GM18867 (cell line): ENCODE measurements at regions not wholly inside any gene's neighbourhood (a gene's known extent, or its start where the extent isn't known, plus 50 kb on each side); places are given as distances from the start of the nearest gene placed in this dataset.

ENCODE experiments used
- ATAC-seq: cut with Tn5 transposase; IDR thresholded peaks from one replicate; pipeline ENCODE4 v1.9.1; 2021; ENCODE audit warnings: mild to moderate bottlenecking, moderate library complexity; ENCODE audit not compliant: unreplicated experiment

- ATAC-seq = no peak
These were observed 76.8 kb upstream of the CHRNA7 start for GRCh38 chr15:31953478-31953877.

GRCh38 chr15:31954374-31955172 is 75.7 kb upstream of the CHRNA7 start:
- no peak for ATAC-seq

GRCh38 chr15:31955734-31956133 is 74.6 kb upstream of the CHRNA7 start:
- ATAC-seq = no peak

GRCh38 chr15:31957581-31957980 is 72.7 kb upstream of the CHRNA7 start:
- no peak for ATAC-seq

GRCh38 chr15:31964586-31965307 is 65.6 kb upstream of the CHRNA7 start:
- no peak for ATAC-seq

GRCh38 chr15:31970007-31970406 is 60.3 kb upstream of the CHRNA7 start:
- no peak for ATAC-seq

- ATAC-seq = no peak
These were observed 57.1 kb upstream of the CHRNA7 start for GRCh38 chr15:31973197-31973596.

GRCh38 chr15:31974154-31974794 is 56.0 kb upstream of the CHRNA7 start:
- ATAC-seq = no peak

GRCh38 chr15:31974855-31975829 is 55.2 kb upstream of the CHRNA7 start:
- no peak for ATAC-seq

GRCh38 chr15:31975830-31976229 is 54.5 kb upstream of the CHRNA7 start:
- ATAC-seq = no peak

- ATAC-seq = no peak
These were observed 53.2 kb upstream of the CHRNA7 start for GRCh38 chr15:31977138-31977537.

GRCh38 chr15:31977812-31978661 is 52.3 kb upstream of the CHRNA7 start:
- peak; percentile 69 for ATAC-seq
